ENCODE measurements at regions not wholly inside any gene's neighbourhood (a gene's known extent, or its start where the extent isn't known, plus 50 kb on each side); places are given as distances from the start of the nearest gene placed in this dataset.
"Not testable (repeated sequence)": the region's sequence is repeated elsewhere in the genome, so short reads cannot be mapped to it uniquely, and the experiment has no call there.

GRCh38 chr4:86478151-86478550 is 116.0 kb upstream of the PTPN13 start:
- not testable (repeated sequence) for DNase-seq (ENCODE audit: low read depth in 2 of 2)

DNA sequence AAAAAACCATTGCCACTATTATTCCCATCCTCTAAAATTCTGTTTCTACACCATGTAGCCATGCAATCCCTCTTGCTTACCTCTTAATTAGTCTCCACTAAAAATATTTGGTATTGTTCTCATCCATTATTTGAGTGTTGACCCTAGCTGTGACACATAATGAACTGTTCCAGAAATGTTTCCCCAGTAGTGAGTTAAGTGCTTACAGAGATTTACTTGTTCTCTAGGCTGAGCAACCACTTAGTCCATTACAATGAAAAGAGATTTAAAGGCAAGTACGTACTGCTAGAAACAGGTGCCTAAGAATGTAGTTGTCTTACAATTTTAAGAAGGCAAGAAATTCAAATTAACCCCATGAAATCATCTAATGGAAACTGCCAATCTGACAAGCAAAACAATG is 112.7 kb upstream of the PTPN13 start:
- no peak for DNase-seq (ENCODE audit: low read depth in 2 of 2)

- no peak for DNase-seq (ENCODE audit: low read depth in 2 of 2)
These were observed 111.6 kb upstream of the PTPN13 start for GRCh38 chr4:86482306-86483172.

DNA sequence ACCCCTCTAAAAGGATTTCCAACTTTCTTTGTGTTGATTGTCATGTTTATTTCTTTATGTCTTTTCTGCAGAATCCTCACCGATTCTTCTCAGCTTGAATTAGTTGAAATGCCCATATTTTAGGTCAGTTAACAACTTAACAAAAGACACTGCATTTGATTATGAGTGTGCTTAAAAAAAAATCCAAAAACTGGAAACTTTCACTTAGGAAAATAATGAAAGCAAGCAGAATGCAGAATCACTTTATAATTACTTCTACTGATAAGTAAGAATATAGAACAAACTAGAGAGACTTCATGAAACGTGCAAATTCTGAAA is 111.0 kb upstream of the PTPN13 start:
- DNase-seq (ENCODE audit: low read depth in 2 of 2): no peak

GRCh38 chr4:86483773-86484172 is 110.3 kb upstream of the PTPN13 start:
- DNase-seq (ENCODE audit: low read depth in 2 of 2): no peak

DNA sequence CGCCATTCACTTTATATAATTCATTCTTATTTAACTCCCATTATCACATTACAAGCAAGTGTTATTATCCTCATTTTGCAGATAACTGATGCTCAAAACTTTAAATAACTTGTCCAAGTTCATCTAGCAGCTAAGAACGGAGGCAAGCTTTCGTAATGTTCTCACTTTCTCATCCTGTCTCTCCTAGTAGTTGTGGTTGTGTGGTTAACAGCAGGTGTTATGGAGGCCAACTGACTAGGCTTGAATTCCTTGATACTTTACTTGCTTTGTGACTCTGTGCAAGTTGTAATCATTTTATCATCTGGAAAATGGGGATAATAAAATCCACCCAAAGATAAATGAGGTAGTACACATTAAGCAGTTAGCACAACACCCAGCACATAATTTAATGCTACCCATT is 109.9 kb upstream of the PTPN13 start:
- DNase-seq (ENCODE audit: low read depth in 2 of 2): no peak

- no peak for DNase-seq (ENCODE audit: low read depth in 2 of 2)
These were observed 106.3 kb upstream of the PTPN13 start for GRCh38 chr4:86487738-86488348.

GRCh38 chr4:86493460-86493859 is 100.7 kb upstream of the PTPN13 start:
- no peak for DNase-seq (ENCODE audit: low read depth in 2 of 2)

- DNase-seq (ENCODE audit: low read depth in 2 of 2): peak; percentile 32 to 57
These were observed 97.7 kb upstream of the PTPN13 start for GRCh38 chr4:86496094-86497080.

GRCh38 chr4:86497131-86497530 is 97.0 kb upstream of the PTPN13 start:
- DNase-seq (ENCODE audit: low read depth in 2 of 2): no peak

DNA sequence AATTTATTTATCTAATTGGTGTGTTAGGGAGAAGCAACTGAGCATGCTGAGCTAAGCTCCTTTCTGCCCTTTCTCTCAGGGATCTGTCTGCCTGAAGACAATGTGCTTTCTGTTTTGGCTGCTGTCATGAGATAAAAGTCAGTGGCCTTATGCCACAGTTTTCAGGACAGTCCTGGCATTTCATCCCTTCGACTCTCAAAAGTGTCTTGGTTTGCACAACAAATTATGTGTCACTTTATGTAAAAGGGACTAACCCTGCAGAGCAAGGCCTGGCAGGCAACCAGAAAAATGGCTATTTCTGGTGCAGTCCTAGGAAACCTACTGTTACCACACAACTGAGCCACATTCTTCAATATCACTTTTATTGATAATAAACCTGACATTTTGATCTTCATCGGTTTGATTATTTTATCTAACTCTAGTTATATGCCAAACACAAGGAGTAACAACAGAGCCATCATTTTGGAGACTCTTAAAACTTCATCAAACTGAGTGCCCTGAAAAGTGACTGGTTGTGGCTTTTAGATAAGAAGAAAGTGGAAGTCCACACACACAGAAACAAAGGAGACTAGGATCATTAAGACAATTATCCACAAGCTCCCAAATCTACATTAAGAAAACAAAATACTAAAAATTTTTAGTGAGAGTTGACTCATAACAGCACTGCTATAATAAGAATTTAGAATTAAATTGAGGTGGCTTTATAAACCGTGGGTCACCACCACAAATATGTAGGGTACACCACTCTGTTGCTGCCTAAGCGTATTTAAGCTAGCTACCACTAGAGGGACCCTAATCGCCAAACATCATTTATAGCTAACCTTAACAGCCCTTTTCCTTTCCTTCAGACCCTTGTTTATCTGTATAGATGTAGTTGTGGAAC is 95.9 kb upstream of the PTPN13 start:
- DNase-seq (ENCODE audit: low read depth in 2 of 2): peak; percentile 41 to 55

- no peak for DNase-seq (ENCODE audit: low read depth in 2 of 2)
These were observed 95.3 kb upstream of the PTPN13 start for GRCh38 chr4:86498863-86499166.

DNA sequence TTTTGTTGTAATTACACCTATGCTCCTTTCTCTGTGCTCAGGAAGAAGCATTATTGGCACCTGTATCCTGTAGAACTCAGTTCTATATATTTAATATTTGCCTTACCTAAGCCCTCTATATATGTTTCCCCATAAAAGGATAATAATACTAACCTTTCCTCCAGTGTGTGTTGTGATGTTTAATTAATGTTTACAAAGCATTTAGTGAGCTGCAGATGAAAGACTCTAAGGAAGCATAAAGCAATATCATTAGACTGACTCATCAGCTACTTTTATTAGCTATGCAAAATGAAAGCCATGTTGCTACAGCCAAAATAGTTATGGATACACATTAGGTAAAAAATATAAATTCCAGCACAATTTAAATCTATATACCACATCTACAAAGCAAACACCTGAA is 93.6 kb upstream of the PTPN13 start:
- DNase-seq (ENCODE audit: low read depth in 2 of 2): no peak

DNA sequence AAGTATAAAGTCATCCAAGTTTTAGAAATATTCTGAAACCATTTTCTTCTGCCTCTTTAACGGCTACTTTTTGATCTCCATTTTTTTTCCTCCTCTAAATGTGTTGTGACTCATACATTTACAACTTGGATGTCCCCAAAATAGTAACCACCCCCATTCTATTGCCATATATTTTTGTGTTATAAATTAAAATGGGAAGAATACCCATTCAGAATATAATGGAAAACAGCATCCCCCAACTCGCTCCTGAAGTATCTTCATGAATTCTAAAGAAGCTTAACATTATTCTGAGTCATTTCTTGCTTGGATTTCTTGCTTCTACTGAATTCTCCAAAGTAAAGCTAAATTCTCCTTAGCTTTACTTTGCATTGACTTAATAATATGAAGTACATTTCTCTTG is 92.0 kb upstream of the PTPN13 start:
- DNase-seq (ENCODE audit: low read depth in 2 of 2): no peak

DNA sequence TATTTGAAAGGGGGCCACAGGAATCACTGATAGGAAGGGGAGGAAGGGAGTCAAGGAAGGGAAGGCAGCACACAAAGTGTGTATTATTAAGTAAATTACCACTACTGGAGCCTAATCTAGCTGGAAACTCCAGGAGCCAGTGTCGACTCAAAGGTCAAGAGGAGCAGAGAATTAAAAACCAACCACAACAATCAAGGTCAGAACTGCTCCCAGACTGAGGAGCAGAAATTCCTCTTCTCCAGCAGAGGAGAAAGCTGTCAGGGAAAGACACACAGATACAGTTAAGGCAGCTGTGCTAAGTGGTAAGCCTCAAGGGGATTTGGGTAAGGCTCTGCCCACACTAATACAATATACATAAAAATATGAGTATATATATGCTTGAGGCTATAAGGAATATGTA is 87.5 kb upstream of the PTPN13 start:
- DNase-seq (ENCODE audit: low read depth in 2 of 2): no peak

DNA sequence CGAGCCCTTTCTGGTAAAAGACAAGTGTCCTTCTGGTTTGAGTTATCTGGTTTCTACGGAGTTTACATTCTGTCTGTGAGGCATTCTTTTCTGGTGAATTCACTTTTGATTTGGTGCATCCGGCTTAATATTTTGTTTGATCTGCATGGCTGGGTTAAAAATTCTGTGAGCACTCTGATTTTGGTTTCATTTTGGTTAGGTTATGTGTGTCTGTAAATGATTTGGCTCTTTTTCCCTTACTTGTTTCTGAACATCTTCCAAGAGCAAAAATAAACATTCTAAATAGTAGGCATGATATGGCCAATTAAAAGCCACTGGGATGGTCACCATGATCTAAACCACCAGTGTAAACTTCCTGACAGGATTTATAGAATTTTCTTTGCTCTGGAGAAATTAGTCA is 85.7 kb upstream of the PTPN13 start:
- DNase-seq (ENCODE audit: low read depth in 2 of 2): no peak

DNA sequence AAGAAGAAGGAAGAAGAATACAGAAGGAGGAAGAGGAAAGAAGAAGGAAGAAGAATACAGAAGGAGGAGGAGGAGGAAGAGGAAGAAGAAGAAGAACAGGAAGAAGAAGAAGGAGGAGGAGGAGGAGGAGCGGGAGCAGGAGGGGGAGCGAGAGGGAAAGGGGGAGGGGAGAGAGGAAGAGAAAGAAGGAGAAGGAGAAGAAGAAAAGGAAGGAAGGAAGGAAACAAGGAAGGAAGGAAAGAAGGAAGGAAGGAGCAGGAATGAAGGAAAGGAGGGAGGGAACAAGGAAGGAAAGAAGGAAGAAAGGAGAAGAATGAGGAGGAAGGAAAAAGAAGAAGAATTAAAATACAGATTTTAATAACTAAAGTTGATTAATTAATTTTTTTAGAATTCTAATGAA is 82.5 kb upstream of the PTPN13 start:
- no peak for DNase-seq (ENCODE audit: low read depth in 2 of 2)

DNA sequence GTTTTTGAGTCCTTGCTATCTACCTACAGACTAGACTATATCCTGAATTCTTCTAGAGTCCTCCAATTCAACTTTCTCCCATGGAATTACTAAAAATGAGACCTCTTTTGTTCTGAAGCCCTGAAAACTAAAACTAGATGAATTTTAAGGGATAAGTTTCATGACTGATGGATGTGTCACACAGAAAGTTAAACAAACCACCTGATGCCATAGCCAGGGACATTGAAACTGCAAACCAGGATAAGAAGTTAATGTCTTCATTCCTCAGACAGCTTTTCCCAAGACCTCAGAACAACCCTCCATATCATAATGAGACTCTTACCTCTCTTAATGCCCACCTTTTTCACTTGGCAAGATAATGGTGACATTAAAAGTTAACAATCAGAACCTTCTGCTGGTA is 81.5 kb upstream of the PTPN13 start:
- DNase-seq (ENCODE audit: low read depth in 2 of 2): no peak

DNA sequence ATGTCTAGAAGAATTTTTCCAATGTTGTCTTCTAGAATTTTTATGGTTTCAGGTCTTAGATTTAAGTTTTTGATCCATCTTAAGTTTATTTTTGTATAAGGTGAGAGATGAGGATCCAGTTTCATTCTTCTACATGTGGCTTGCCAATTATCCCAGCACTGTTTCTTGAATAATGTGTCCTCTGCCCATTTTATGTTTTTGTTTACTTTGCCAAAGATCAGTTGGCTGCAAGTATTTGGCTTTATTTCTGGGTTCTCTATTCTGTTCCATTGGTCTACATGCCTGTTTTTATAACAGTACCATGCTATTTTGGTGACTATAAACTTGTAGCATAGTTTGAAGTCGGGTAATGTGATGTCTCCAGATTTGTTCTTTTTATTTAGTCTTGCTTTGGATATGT is 78.2 kb upstream of the PTPN13 start:
- not testable (repeated sequence) for DNase-seq (ENCODE audit: low read depth in 2 of 2)

DNA sequence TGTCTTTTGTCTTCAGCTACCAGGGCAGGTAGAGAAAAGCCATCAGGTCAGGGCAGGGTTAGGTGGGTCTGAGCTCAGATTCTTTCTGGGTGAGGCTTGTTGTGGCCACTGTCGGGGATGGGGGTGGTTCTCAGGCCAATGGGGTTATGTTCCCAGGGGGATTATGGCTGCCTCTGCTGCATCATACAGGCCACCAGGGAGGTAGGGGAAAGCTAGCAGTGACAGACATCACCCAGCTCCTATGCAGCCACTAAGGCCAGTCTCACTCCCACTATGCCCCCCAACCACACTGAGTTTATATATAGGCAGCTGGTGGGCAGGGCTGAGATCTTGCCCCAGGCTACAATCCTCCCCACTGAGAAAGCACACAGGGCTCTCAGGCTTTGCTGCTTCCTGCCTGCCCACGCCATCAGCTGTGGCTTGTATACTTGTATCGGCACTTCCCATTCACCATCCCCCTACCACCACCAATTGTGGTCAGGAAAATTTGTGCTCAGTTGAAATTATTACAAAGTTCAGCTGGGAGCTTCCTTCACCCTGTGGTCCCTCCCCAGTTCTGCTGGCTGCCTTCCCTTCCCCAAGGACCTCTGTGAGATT is 72.6 kb upstream of the PTPN13 start:
- no peak for DNase-seq (ENCODE audit: low read depth in 2 of 2)

- DNase-seq (ENCODE audit: low read depth in 2 of 2): no peak
These were observed 71.8 kb upstream of the PTPN13 start for GRCh38 chr4:86522349-86522748.
